Epithelial cell of prostate (primary cell): ENCODE measurements at regions not wholly inside any gene's neighbourhood (a gene's known extent, or its start where the extent isn't known, plus 50 kb on each side); places are given as distances from the start of the nearest gene placed in this dataset.

Source experiments
- DNase-seq: peaks from one replicate; pipeline ENCODE4 v3.0.0-alpha.2; 2011; ENCODE audit warnings: low read depth, low spot score
- H3K27ac ChIP-seq: fragments of 450-650 bp; 2 replicates; pipeline ENCODE4 v1.5.1; 2017; ENCODE audit warnings: mild to moderate bottlenecking

- DNase-seq, result no peak
Measured at GRCh38 chr18:33987206-33987605, 237.5 kb downstream of the NOL4 start.

GRCh38 chr18:33983126-33983525, 241.6 kb downstream of the NOL4 start:
- no peak for DNase-seq
- no peak overlapping the region for H3K27ac ChIP-seq

More at GRCh38 chr18:33987206-33987605, 237.5 kb downstream of the NOL4 start:
- no peak overlapping the region for H3K27ac ChIP-seq

GRCh38 chr18:33960417-33960816, 264.3 kb downstream of the NOL4 start:
- no peak overlapping the region for H3K27ac ChIP-seq
- no peak for DNase-seq

GRCh38 chr18:33959609-33960008, 265.1 kb downstream of the NOL4 start:
- DNase-seq, result no peak
- H3K27ac ChIP-seq, result no peak overlapping the region

- H3K27ac ChIP-seq, result no peak overlapping the region
- DNase-seq, result no peak
Measured at GRCh38 chr18:33957707-33958106, 267.0 kb downstream of the NOL4 start.

GRCh38 chr18:33951031-33951430, 273.7 kb downstream of the NOL4 start:
- DNase-seq, result no peak
- H3K27ac ChIP-seq, result no peak overlapping the region

GRCh38 chr18:33946336-33946735, 278.4 kb downstream of the NOL4 start:
- no peak overlapping the region for H3K27ac ChIP-seq
- no peak for DNase-seq

- H3K27ac ChIP-seq, result no peak overlapping the region
- DNase-seq, result no peak
Measured at GRCh38 chr18:33944493-33944892, 280.2 kb downstream of the NOL4 start.

- DNase-seq, result no peak
- no peak overlapping the region for H3K27ac ChIP-seq
Measured at GRCh38 chr18:33937270-33937816, 287.4 kb downstream of the NOL4 start.

- no peak for DNase-seq
- no peak overlapping the region for H3K27ac ChIP-seq
Measured at GRCh38 chr18:33934258-33934657, 290.5 kb downstream of the NOL4 start.

- DNase-seq, result no peak
- H3K27ac ChIP-seq, result no peak overlapping the region
Measured at GRCh38 chr18:33928231-33928630, 296.5 kb downstream of the NOL4 start.

GRCh38 chr18:33924576-33924975, 300.1 kb downstream of the NOL4 start:
- no peak for DNase-seq
- H3K27ac ChIP-seq, result no peak overlapping the region

GRCh38 chr18:33923980-33924379, 300.7 kb downstream of the NOL4 start:
- no peak overlapping the region for H3K27ac ChIP-seq
- DNase-seq, result no peak

- no peak overlapping the region for H3K27ac ChIP-seq
- no peak for DNase-seq
Measured at GRCh38 chr18:33918571-33918970, 306.1 kb downstream of the NOL4 start.

GRCh38 chr18:33916200-33916599, 308.5 kb downstream of the NOL4 start:
- H3K27ac ChIP-seq, result no peak overlapping the region
- DNase-seq, result no peak

- peak overlapping the region; percentile 15 for H3K27ac ChIP-seq
- DNase-seq, result peak; percentile 26
Measured at GRCh38 chr18:33914399-33914798, 310.3 kb downstream of the NOL4 start.

- DNase-seq, result no peak
- no peak overlapping the region for H3K27ac ChIP-seq
Measured at GRCh38 chr18:33906046-33906445, 318.7 kb downstream of the NOL4 start.

- no peak overlapping the region for H3K27ac ChIP-seq
Measured at GRCh38 chr18:33901894-33902512, 322.7 kb downstream of the NOL4 start.

GRCh38 chr18:33900638-33901037, 322.6 kb downstream of the ASXL3 start:
- no peak for DNase-seq
- no peak overlapping the region for H3K27ac ChIP-seq

More at GRCh38 chr18:33901894-33902512, 322.7 kb downstream of the NOL4 start:
- no peak for DNase-seq

GRCh38 chr18:33898427-33898826, 320.4 kb downstream of the ASXL3 start:
- no peak for DNase-seq
- no peak overlapping the region for H3K27ac ChIP-seq

- no peak for DNase-seq
Measured at GRCh38 chr18:33878213-33878612, 300.2 kb downstream of the ASXL3 start.

GRCh38 chr18:33875029-33875565, 297.1 kb downstream of the ASXL3 start:
- no peak for DNase-seq
- H3K27ac ChIP-seq, result no peak overlapping the region

More at GRCh38 chr18:33878213-33878612, 300.2 kb downstream of the ASXL3 start:
- no peak overlapping the region for H3K27ac ChIP-seq
